COLO829 (cell line): ENCODE measurements at regions not wholly inside any gene's neighbourhood (a gene's known extent, or its start where the extent isn't known, plus 50 kb on each side); places are given as distances from the start of the nearest gene placed in this dataset.

ENCODE experiments used
- DNase-seq: peaks from one replicate; pipeline ENCODE4 v3.0.0; 2012; ENCODE audit warnings: low spot score

DNA sequence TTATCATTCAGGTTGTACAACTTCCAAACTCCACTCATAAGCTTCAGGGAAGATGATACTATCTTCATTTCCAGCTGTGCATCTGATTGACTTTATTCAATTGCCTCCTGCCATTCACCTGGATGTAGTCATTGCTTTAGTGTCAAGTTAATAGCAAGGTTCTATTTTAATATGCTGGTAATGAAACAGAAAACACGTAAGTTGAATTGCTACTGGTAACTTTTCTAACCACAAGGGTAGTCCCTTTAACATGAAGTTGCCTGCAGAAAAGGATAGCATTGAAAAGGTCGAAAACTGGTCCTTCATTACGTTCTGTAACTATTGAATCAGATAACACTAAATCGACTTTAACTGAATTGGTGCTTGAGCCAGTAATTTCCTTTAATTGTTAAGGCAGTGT lies 459.4 kb upstream of the CDH6 start:
- no peak for DNase-seq

DNA sequence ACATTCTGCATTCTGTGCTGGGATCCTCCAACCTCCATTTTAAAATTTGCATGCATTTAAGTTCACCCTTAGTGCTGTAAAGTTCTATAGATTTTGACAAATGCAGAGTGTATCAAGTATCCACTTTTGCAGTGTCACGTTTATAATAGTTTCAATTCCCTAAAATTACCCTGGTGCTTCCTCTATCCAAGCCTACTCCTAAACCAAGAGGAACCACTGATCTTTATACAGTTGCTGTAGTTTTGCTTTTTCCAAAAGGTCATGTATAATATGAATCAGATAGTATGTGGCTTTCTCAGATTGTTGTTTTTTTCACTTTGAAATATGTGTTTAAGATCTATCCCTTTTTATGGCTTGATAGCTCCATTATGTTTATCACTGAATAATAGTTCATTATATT lies 468.4 kb upstream of the CDH6 start:
- no peak for DNase-seq

DNA sequence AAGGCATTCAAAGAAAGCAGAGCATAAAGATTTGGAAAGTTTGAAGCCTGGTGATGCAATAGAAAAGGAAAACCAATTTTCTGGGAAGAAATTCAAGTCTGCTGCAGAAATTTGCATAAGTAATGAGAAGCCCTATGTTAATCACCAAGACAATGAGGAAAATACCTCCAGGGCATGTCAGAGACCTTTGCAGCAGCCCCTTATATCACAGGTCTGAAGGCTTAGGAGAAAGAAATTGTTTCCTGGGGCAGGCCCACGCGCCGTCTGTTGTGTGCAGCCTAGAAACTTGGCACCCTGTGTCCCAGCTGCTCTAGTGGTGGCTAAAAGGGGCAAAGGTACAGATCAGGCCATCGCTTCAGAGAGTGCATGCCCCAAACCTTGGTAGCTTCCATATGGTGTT lies 495.3 kb upstream of the CDH6 start:
- DNase-seq = no peak

DNA sequence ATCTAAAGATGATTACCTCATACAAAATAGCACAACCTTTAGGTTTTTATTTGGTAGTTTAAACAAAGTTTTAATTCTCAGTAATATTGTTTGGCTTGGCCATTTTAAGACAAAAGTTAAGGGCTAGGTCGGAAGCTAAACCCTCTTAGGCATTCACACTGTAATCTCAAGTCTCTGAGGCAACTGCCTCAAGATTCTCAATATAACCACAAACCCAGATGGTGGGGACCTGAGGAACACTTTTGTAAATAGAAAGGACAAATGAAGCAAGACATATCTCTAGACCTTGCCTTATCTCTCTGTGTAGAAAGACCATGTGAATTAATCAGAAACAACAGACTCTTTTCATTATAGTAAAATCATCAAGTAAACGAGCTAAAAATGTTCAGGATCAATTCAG lies 500.2 kb upstream of the CDH6 start:
- DNase-seq = no peak

DNA sequence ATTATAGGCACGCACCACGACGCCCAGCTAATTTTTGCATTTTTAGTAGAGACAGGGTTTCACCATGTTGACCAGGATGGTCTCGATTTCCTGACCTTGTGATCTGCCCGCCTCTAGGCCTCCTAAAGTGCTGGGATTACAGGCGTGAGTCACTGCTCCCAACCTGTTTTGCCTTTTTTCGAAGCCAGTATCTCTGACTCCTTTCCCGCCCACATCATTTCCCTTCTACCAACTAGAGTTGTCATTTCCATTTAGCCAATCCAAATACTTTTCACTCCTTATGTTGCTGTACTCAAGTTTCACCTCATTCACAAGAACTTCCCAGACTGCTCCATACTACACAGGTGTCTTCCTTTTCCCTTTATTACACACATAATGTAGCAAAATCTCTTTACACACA lies 502.6 kb upstream of the CDH6 start:
- no peak for DNase-seq

DNA sequence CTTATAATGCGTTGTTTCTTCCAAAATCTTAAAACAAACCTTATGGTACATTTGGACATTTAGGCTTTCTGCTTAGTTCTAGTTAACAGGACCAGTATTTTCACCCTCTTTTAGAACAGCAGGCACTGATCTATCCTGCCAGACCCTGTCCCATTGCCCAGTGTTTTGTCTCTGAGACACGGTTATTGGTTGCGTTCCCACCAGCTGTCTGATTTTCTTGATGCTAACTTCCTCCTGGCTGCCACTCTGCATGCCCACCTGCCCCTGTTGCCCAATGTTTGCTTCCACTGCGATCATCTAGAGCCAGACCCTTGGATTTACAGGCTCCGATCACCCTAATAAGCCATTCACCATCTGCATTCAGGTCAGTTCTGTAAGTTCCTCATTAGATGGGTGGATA lies 506.0 kb upstream of the CDH6 start:
- no peak for DNase-seq

DNA sequence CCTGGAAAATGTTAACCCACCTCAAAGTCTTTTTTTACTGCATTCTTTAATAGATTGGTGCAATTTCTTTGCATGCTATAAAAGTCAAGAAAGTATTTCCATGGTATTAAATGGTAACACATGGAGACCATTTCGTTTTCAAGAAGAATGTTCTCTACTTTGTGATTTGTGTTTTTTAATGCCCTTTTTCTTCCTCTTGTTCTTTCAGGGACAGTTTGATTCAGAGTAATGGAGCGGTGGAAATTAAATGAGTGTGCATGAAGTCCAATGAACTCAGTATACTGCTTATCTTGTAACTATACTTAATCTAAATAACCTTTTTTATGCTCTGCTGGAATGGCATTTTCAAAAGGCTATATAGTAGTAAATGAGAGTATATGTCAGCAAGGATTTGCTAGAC lies 507.0 kb upstream of the CDH6 start:
- no peak for DNase-seq

DNA sequence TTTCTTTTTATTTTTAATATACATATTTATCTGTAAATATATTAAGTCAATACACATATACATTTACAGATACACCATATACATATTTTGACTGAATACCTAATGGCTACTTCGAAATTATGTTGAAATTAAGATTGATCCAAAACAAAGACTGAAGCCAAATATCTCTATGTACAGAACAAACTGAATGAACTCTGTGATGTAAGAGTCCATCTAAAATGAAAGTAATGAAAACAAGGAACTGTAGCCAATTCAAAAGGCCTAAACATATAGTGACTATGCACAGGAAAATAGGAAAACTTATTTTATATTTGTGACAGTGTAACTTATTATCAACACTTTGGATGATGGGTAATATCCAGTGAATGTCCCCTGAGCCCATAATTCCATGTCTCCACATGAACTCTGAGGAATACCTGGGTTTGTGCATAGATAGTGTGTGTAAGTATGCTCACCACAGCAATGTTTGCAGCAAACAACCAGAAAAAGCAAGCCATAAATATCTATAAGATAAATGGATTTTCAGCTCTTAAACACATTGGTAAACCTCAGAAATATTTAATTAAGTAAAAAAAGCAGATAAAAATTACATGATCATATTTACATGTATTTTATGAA lies 517.2 kb upstream of the CDH6 start:
- no peak for DNase-seq

DNA sequence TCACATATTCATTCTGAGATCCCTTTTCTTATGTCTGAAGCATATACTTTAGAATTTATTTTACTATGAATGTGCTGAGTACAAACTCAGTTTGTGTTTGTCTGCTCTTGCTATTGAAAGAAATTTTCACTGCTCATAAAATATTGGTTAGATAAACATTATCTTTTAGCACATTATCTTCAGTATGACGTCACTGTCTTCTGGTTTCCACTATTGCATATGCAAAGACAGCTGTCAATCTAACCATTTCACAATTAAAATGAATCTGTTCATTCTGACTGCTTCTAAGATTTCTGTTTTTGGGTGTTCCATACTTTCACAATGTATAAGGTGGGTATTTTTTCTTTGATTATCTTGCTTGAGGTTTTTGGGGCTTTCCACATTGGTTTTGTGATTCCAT lies 526.2 kb upstream of the CDH6 start:
- no peak for DNase-seq

DNA sequence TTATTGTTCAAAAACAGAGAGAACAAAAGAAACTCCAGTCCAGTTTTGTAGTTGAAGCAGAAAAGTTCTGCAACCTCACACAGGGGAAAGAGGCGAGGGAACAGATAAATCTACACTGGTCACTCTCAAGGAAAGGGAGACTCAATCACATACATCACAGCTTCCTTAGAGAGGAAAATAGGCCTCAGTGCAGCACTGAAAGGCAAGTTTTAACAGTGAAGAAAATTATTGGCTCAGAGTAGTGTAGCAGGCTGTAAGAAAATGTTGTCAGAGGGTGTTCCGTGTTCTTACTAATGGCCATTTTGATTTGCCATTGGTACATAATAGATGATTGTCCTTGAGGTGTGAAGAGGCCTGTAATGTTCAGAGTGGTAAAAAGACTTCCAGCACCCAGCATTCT lies 530.0 kb upstream of the CDH6 start:
- no peak for DNase-seq

- no peak for DNase-seq
Observed at GRCh38 chr5:30662373-30662772, 531.1 kb upstream of the CDH6 start.

DNA sequence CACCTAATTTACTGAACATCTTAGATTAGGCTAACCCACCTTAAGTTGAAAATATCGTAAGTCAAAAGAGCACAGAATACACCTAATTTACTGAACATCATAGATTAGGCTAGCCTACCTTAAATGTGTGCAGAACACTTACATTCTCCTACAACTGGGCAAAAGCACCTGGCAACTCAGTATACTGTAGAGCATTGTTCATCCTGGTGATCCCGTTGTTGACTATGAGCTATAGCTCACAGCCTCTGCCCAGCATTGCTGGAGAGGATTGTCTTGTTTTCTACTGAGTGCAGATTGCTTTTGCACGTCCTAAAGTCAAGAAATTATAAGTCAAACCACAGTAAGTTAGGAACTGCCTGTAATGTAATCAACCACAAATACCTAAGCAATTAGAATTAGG lies 531.8 kb upstream of the CDH6 start:
- no peak for DNase-seq

DNA sequence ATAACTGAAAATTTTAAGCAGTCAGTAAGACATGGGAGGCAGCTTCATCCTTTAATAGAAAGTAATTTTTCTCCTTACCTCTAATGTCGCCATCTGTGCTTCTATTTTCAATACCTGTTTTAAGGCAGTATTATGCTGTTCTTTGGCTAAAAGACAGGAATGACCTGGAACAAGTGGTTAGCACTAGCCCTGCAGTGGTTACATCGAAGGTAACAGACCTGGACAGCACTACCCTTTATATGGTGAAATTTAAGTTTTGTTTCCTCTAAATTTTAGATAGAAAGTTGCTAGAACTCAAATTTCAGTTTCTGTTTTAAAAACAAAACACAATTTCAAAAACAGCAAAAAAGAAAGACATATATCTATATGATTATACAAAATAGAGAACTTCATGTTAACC lies 534.1 kb upstream of the CDH6 start:
- DNase-seq = no peak

GRCh38 chr5:30650311-30650710 lies 543.2 kb upstream of the CDH6 start:
- no peak for DNase-seq

DNA sequence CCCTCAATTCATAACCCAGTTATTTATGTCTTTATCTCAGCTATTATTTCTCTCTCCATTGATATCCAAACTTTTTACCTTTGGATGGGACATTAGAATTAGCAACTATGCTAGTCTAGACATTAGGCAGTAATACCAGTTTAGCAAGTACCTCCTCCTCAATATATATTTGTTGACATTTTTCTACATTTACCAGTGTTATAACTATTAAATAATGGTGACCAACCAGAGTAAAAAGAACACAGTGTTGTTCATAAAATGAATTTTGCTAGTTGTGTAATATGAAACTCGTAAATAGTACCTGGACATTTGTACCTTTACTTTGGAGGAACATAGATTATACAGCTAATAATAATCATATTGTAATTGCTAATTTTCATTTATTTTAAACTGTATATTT lies 554.6 kb upstream of the CDH6 start:
- DNase-seq = no peak

- no peak for DNase-seq
Observed at GRCh38 chr5:30627945-30628344, 565.5 kb upstream of the CDH6 start.

DNA sequence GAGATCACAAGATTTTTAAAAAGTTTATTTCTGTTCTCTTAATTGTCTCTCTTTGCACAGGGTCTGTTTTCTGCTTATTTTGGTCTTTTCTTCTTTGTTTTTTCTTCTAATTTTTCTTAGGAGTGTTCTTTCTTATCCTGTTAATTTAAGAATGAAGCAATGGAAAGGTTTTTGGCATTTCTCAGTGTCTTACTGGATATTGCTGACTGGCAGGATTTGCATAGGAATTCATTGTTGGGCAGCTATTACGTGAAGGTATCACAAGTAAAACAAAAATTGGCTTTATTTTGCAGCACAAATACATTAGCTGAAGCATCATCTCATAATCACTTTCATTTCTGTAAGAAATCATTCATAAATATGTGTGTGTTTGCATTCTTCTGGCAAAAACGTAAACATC lies 566.9 kb upstream of the CDH6 start:
- no peak for DNase-seq

GRCh38 chr5:30620481-30621085 lies 572.9 kb upstream of the CDH6 start:
- no peak for DNase-seq

DNA sequence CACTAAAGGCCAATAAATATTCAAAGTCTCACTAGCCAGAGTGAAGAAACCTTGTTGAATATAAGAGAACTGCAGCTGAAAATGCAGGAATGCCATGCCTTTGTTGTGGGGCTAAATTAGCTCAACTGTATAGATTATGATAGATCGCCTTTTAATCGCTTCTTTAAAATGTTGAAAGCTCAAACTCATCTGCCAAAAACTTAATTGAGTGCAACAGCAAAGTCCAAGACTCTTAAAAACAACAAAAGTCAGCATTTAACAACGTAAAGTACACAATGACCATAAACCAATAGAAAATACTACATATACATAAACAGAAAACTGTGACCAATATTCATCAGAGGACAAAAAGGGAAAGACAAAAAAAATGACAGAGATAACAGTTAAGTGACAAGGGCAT lies 585.0 kb upstream of the CDH6 start:
- DNase-seq = no peak

GRCh38 chr5:30607301-30607894 lies 586.1 kb upstream of the CDH6 start:
- no peak for DNase-seq

DNA sequence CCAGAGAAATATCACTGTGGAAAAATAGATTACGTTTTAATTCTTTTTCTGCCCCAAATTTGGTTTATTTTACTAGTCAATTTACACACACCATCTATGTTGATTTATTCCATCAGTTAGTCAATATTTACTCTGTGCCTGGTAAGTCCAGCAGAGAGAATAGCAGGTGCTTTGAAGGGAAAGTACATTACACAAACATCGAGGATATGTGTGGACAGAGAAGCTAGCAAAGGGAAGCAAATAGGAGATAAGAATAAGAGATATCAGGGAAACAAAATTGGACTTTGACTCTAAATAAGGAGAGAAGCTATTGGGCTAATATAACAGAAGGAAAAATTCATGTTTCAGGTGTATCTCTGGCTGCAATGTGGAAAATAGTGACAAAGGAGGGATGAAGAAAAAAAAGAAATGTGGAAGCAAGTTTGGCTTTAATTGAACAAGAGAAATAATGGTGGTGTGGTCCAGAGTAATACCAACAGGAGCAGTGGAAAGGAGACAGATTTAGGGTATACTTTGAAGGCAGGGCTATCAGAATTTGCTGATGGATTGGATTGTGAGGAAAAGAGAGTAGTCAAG lies 587.7 kb upstream of the CDH6 start:
- no peak for DNase-seq

GRCh38 chr5:30604648-30605262 lies 588.7 kb upstream of the CDH6 start:
- no peak for DNase-seq

GRCh38 chr5:30600892-30601291 lies 592.6 kb upstream of the CDH6 start:
- no peak for DNase-seq
